ENCODE measurements at regions not wholly inside any gene's neighbourhood (a gene's known extent, or its start where the extent isn't known, plus 50 kb on each side); places are given as distances from the start of the nearest gene placed in this dataset.
"Not testable (repeated sequence)": the region's sequence is repeated elsewhere in the genome, so short reads cannot be mapped to it uniquely, and the experiment has no call there.

GRCh38 chr5:173680660-173681242 lies 64.3 kb upstream of the BOD1 start:
- no peaks in the 10 kb centered on the region for H3K36me3 Mint-ChIP-seq (ENCODE audit: low read depth)
- H3K27ac Mint-ChIP-seq, result no peak overlapping the region
- peaks cover 13% of the 10 kb centered on the region for H3K4me1 Mint-ChIP-seq (ENCODE audit: low read depth)
- H3K9me3 Mint-ChIP-seq, result peaks cover 8% of the 10 kb centered on the region
- H3K27me3 Mint-ChIP-seq (ENCODE audit: low read depth), result no peaks in the 10 kb centered on the region
- H3K4me3 Mint-ChIP-seq, result no peak overlapping the region

GRCh38 chr5:173682313-173682712 lies 65.9 kb upstream of the BOD1 start:
- Mint-ChIP-seq H3K9me3 (peaks cover 8% of the 10 kb centered on the region), H3K27me3 (ENCODE audit: low read depth) (no peaks in the 10 kb centered on the region), H3K27ac (peak overlapping the region; percentile 2), H3K4me3 (no peak overlapping the region), H3K4me1 (ENCODE audit: low read depth) (peaks cover 13% of the 10 kb centered on the region), H3K36me3 (ENCODE audit: low read depth) (no peaks in the 10 kb centered on the region)

GRCh38 chr5:173684535-173684934 lies 68.1 kb upstream of the BOD1 start:
- not testable (repeated sequence) for H3K9me3 Mint-ChIP-seq; H3K27me3 Mint-ChIP-seq (ENCODE audit: low read depth); H3K36me3 Mint-ChIP-seq (ENCODE audit: low read depth); H3K4me3 Mint-ChIP-seq; H3K27ac Mint-ChIP-seq
- H3K4me1 Mint-ChIP-seq (ENCODE audit: low read depth), result peaks cover 13% of the 10 kb centered on the region

GRCh38 chr5:173686950-173687349 lies 70.5 kb upstream of the BOD1 start:
- Mint-ChIP-seq H3K4me1 (ENCODE audit: low read depth) (peaks cover 1% of the 10 kb centered on the region), H3K4me3 (no peak overlapping the region), H3K9me3 (no peaks in the 10 kb centered on the region), H3K27ac (no peak overlapping the region), H3K36me3 (ENCODE audit: low read depth) (no peaks in the 10 kb centered on the region), H3K27me3 (ENCODE audit: low read depth) (no peaks in the 10 kb centered on the region)

GRCh38 chr5:173688703-173689102 lies 72.3 kb upstream of the BOD1 start:
- Mint-ChIP-seq H3K27me3 (ENCODE audit: low read depth) (no peaks in the 10 kb centered on the region), H3K4me3 (no peak overlapping the region), H3K4me1 (ENCODE audit: low read depth) (no peaks in the 10 kb centered on the region), H3K9me3 (no peaks in the 10 kb centered on the region), H3K36me3 (ENCODE audit: low read depth) (no peaks in the 10 kb centered on the region), H3K27ac (no peak overlapping the region)

GRCh38 chr5:173689171-173689736 lies 72.8 kb upstream of the BOD1 start:
- no peaks in the 10 kb centered on the region for H3K27me3 Mint-ChIP-seq (ENCODE audit: low read depth)
- H3K4me3 Mint-ChIP-seq, result no peak overlapping the region
- H3K4me1 Mint-ChIP-seq (ENCODE audit: low read depth), result no peaks in the 10 kb centered on the region
- H3K27ac Mint-ChIP-seq, result no peak overlapping the region
- no peaks in the 10 kb centered on the region for H3K9me3 Mint-ChIP-seq
- no peaks in the 10 kb centered on the region for H3K36me3 Mint-ChIP-seq (ENCODE audit: low read depth)

- H3K27ac Mint-ChIP-seq, result no peak overlapping the region
- H3K4me1 Mint-ChIP-seq (ENCODE audit: low read depth), result no peaks in the 10 kb centered on the region
- no peaks in the 10 kb centered on the region for H3K36me3 Mint-ChIP-seq (ENCODE audit: low read depth)
- H3K27me3 Mint-ChIP-seq (ENCODE audit: low read depth), result no peaks in the 10 kb centered on the region
- no peaks in the 10 kb centered on the region for H3K9me3 Mint-ChIP-seq
- H3K4me3 Mint-ChIP-seq, result no peak overlapping the region
Measured at GRCh38 chr5:173689737-173690360, 73.4 kb upstream of the BOD1 start.

- H3K36me3 Mint-ChIP-seq (ENCODE audit: low read depth), result no peaks in the 10 kb centered on the region
- no peak overlapping the region for H3K4me3 Mint-ChIP-seq
- no peak overlapping the region for H3K27ac Mint-ChIP-seq
- H3K9me3 Mint-ChIP-seq, result no peaks in the 10 kb centered on the region
- H3K27me3 Mint-ChIP-seq (ENCODE audit: low read depth), result no peaks in the 10 kb centered on the region
- H3K4me1 Mint-ChIP-seq (ENCODE audit: low read depth), result no peaks in the 10 kb centered on the region
Measured at GRCh38 chr5:173691931-173692330, 75.5 kb upstream of the BOD1 start.

- Mint-ChIP-seq H3K36me3 (ENCODE audit: low read depth) (no peaks in the 10 kb centered on the region), H3K27ac (no peak overlapping the region), H3K27me3 (ENCODE audit: low read depth) (no peaks in the 10 kb centered on the region), H3K4me1 (ENCODE audit: low read depth) (no peaks in the 10 kb centered on the region), H3K9me3 (no peaks in the 10 kb centered on the region), H3K4me3 (no peak overlapping the region)
Measured at GRCh38 chr5:173693670-173694069, 77.2 kb upstream of the BOD1 start.

- no peak overlapping the region for H3K4me3 Mint-ChIP-seq
- no peak overlapping the region for H3K27ac Mint-ChIP-seq
- no peaks in the 10 kb centered on the region for H3K9me3 Mint-ChIP-seq
- H3K4me1 Mint-ChIP-seq (ENCODE audit: low read depth), result no peaks in the 10 kb centered on the region
- H3K27me3 Mint-ChIP-seq (ENCODE audit: low read depth), result no peaks in the 10 kb centered on the region
- H3K36me3 Mint-ChIP-seq (ENCODE audit: low read depth), result no peaks in the 10 kb centered on the region
Measured at GRCh38 chr5:173696216-173696615, 79.8 kb upstream of the BOD1 start.

GRCh38 chr5:173697931-173698579 lies 81.6 kb upstream of the BOD1 start:
- Mint-ChIP-seq H3K9me3 (no peaks in the 10 kb centered on the region), H3K4me3 (no peak overlapping the region)

GRCh38 chr5:173699966-173700365 lies 83.5 kb upstream of the BOD1 start:
- H3K9me3 Mint-ChIP-seq, result no peaks in the 10 kb centered on the region
- no peaks in the 10 kb centered on the region for H3K27me3 Mint-ChIP-seq (ENCODE audit: low read depth)
- no peaks in the 10 kb centered on the region for H3K36me3 Mint-ChIP-seq (ENCODE audit: low read depth)
- H3K4me3 Mint-ChIP-seq, result no peak overlapping the region
- H3K27ac Mint-ChIP-seq, result no peak overlapping the region
- no peaks in the 10 kb centered on the region for H3K4me1 Mint-ChIP-seq (ENCODE audit: low read depth)

More at GRCh38 chr5:173697931-173698579, 81.6 kb upstream of the BOD1 start:
- no peaks in the 10 kb centered on the region for H3K27me3 Mint-ChIP-seq (ENCODE audit: low read depth)
- H3K27ac Mint-ChIP-seq, result no peak overlapping the region
- no peaks in the 10 kb centered on the region for H3K36me3 Mint-ChIP-seq (ENCODE audit: low read depth)
- no peaks in the 10 kb centered on the region for H3K4me1 Mint-ChIP-seq (ENCODE audit: low read depth)

GRCh38 chr5:173703466-173703865 lies 87.0 kb upstream of the BOD1 start:
- no peaks in the 10 kb centered on the region for H3K4me1 Mint-ChIP-seq (ENCODE audit: low read depth)
- no peak overlapping the region for H3K4me3 Mint-ChIP-seq
- no peaks in the 10 kb centered on the region for H3K27me3 Mint-ChIP-seq (ENCODE audit: low read depth)
- no peaks in the 10 kb centered on the region for H3K9me3 Mint-ChIP-seq
- H3K27ac Mint-ChIP-seq, result no peak overlapping the region
- H3K36me3 Mint-ChIP-seq (ENCODE audit: low read depth), result no peaks in the 10 kb centered on the region

- Mint-ChIP-seq H3K27me3 (ENCODE audit: low read depth) (no peaks in the 10 kb centered on the region), H3K4me1 (ENCODE audit: low read depth) (no peaks in the 10 kb centered on the region), H3K9me3 (no peaks in the 10 kb centered on the region), H3K4me3 (no peak overlapping the region), H3K27ac (no peak overlapping the region), H3K36me3 (ENCODE audit: low read depth) (no peaks in the 10 kb centered on the region)
Measured at GRCh38 chr5:173704615-173705511, 88.4 kb upstream of the BOD1 start.
